IPS-NIHi7 (cell line): ENCODE measurements at regions not wholly inside any gene's neighbourhood (a gene's known extent, or its start where the extent isn't known, plus 50 kb on each side); places are given as distances from the start of the nearest gene placed in this dataset.

Experiments
- DNase-seq: peaks from one replicate; pipeline ENCODE4 v3.0.0; 2012; ENCODE audit warnings: mixed read lengths; ENCODE audit errors: extremely low spot score

DNA sequence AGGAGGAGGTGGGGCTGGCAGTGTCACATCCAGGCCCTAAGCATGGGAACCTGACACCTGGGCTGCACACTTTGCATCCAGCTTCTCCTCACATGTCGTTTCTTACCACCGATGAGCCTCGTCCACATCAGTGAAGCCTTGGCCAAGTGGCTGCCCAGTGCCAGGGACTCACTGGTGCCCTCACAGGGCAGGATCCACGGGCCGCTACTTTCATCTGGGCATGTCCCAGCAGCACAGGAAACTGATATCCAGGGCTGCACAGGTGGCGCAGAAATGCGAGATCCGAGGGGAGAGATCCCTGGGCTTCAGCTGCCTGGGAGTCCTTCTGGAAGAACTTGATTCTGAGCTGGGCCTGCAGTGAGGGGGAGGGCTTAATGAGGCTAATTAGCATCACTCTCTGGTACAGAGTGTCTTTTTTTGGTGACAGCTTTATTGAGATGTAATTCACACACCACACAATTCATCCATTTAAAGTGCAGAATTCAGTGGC lies 291.6 kb upstream of the HDAC4 start:
- no peak for DNase-seq

DNA sequence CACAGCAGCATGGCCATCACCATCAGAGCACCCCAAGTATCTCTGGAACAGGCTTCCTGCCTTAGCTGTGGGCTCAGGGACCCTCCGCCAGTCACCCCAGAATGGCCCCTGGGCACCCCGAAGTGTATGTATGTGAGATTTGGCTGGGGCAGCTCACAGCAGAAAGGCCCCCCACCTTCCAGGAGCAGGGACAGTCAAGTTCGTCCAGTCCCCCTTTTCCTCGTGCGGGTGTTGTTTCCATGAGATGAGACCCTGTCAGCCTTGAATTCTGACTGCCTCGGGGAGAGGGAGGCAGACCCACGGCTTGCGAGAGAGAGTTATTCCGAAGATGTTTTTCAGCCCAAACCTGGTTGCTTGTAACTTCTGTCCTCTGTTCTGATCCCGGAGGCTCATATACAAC lies 290.9 kb upstream of the HDAC4 start:
- DNase-seq = no peak

GRCh38 chr2:239690651-239691631 lies 290.1 kb upstream of the HDAC4 start:
- DNase-seq = no peak

DNA sequence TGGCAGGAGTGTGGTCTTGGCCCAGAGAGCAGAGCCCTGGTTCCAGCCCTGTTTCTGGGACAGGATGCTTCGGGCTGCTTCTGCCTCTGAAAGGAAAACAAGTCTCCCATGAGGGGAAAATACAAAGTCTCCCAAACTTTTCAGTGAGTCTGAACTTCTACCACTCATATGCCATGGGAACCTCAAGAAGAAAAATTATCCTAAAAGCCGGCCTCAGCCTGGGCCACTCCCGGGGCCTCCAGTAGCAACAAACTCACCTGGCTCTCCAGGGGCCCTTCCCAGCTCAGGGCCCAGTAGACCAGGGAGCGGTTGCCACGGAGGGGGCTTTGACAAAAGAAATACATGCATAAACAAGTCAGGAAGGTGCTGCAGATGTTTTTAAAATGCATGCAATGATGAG lies 289.2 kb upstream of the HDAC4 start:
- no peak for DNase-seq

GRCh38 chr2:239689410-239689809 lies 288.6 kb upstream of the HDAC4 start:
- DNase-seq = no peak

DNA sequence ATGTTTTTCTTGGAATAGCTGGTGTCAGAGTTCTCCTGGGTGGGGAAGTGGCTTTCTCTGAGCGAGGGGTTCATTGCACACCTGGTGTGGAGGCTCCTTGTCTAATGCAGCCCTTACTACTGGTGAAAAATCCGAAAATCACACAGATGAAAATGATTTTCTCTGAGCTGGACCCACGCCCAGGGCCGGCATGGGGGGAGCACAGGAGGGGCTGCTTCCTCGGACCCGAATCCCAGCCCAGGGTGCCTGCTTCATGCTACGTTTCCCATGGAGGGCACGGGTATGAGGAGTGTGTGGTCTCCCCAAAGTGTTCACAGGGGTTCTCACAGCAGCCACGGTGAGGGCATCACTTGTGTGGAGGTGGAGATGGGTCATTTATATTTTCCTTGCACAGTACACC lies 288.0 kb upstream of the HDAC4 start:
- DNase-seq = no peak

- peak; percentile 85 for DNase-seq
These were observed 287.4 kb upstream of the HDAC4 start for GRCh38 chr2:239688122-239688681.

DNA sequence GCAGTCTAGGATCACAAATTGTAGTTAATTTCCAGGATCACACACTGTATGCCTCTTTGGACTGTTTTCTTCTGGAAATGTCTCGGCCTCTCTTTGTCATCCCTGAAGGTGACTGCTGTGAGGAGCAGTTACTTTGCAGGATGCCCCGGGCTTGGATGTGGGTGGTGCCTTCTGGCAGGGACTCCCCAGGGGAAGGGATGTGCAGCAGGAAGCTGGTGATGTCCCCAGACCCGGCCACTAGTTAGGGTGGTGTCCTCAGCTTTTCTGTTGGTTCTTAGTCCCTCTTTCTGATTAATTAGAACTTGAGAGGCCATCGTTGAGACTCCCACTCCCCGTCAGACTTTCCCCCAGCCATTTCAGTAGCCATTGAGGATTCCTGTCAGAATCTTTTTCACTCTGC lies 286.6 kb upstream of the HDAC4 start:
- no peak for DNase-seq

GRCh38 chr2:239685965-239686364 lies 285.1 kb upstream of the HDAC4 start:
- DNase-seq = no peak

- no peak for DNase-seq
These were observed 284.7 kb upstream of the HDAC4 start for GRCh38 chr2:239685556-239685955.

GRCh38 chr2:239684996-239685395 lies 284.2 kb upstream of the HDAC4 start:
- DNase-seq = no peak

- DNase-seq = no peak
These were observed 283.5 kb upstream of the HDAC4 start for GRCh38 chr2:239684271-239684810.

GRCh38 chr2:239682518-239682917 lies 281.7 kb upstream of the HDAC4 start:
- DNase-seq = no peak

GRCh38 chr2:239679755-239680154 lies 278.9 kb upstream of the HDAC4 start:
- DNase-seq = no peak

- no peak for DNase-seq
These were observed 278.0 kb upstream of the HDAC4 start for GRCh38 chr2:239678666-239679296.

DNA sequence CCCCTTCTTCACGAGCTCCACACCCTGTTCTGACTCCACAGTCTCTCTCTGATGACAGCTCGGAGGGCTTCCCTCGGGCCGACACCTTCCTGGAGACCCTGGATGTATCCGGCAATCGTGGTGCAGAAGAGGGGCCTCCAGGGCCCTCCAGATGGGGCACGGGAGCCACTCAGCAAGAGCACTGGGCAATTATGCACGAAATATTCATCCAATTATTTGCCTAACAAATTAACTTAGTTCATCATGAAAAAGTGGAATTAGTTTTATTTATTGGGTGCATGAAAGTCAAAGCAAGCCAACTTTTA lies 277.3 kb upstream of the HDAC4 start:
- no peak for DNase-seq

GRCh38 chr2:239677453-239678185 lies 276.8 kb upstream of the HDAC4 start:
- no peak for DNase-seq

GRCh38 chr2:239676716-239677452 lies 276.1 kb upstream of the HDAC4 start:
- DNase-seq = no peak

- DNase-seq = no peak
These were observed 275.3 kb upstream of the HDAC4 start for GRCh38 chr2:239675826-239676715.
